Neuron (in vitro differentiated cells): ENCODE measurements at regions not wholly inside any gene's neighbourhood (a gene's known extent, or its start where the extent isn't known, plus 50 kb on each side); places are given as distances from the start of the nearest gene placed in this dataset.
A peak's percentile ranks its signal among the peaks of the same experiment; 100 is the strongest.

Experiments used
- H2AFZ ChIP-seq: one replicate; pipeline ENCODE4 v1.6.1; 2013; ENCODE audit warnings: low read depth, mild to moderate bottlenecking, inconsistent platforms, low read length, moderate library complexity
- H3K27me3 ChIP-seq: one replicate; pipeline ENCODE4 v1.6.1; 2013; ENCODE audit warnings: low read length; ENCODE audit not compliant: insufficient read depth
- H3K36me3 ChIP-seq: one replicate; pipeline ENCODE4 v1.6.1; 2013; ENCODE audit warnings: low read length; ENCODE audit not compliant: insufficient read depth
- H3K4me1 ChIP-seq: one replicate; pipeline ENCODE4 v1.6.1; 2013; ENCODE audit warnings: low read length; ENCODE audit not compliant: insufficient read depth
- H3K4me3 ChIP-seq: 2 replicates; pipeline ENCODE4 v1.5.1; 2013; ENCODE audit warnings: mild to moderate bottlenecking, low read length, moderate library complexity
- H3K9me3 ChIP-seq: one replicate; pipeline ENCODE4 v1.6.1; 2013; ENCODE audit warnings: low read length

- H3K4me3 ChIP-seq, result no peak overlapping the region
- no peaks in the 10 kb centered on the region for H3K9me3 ChIP-seq
- no peaks in the 10 kb centered on the region for H3K36me3 ChIP-seq
- H3K4me1 ChIP-seq, result peaks cover 9% of the 10 kb centered on the region
- no peaks in the 10 kb centered on the region for H3K27me3 ChIP-seq
- no peak overlapping the region for H2AFZ ChIP-seq
These were observed 58.9 kb upstream of the SLC30A5 start for GRCh38 chr5:69034898-69035297.

GRCh38 chr5:69035665-69036064, 58.1 kb upstream of the SLC30A5 start:
- Histone ChIP-seq H3K27me3 (no peaks in the 10 kb centered on the region), H3K4me1 (peaks cover 2% of the 10 kb centered on the region), H3K36me3 (no peaks in the 10 kb centered on the region), H3K4me3 (no peak overlapping the region), H2AFZ (no peak overlapping the region), H3K9me3 (no peaks in the 10 kb centered on the region)

GRCh38 chr5:69038539-69038938, 55.3 kb upstream of the SLC30A5 start:
- Histone ChIP-seq H3K4me3 (no peak overlapping the region), H3K36me3 (no peaks in the 10 kb centered on the region), H3K9me3 (no peaks in the 10 kb centered on the region), H2AFZ (no peak overlapping the region), H3K27me3 (no peaks in the 10 kb centered on the region), H3K4me1 (peaks cover 3% of the 10 kb centered on the region)

- Histone ChIP-seq H3K27me3 (no peaks in the 10 kb centered on the region), H3K4me1 (peaks cover 3% of the 10 kb centered on the region), H3K9me3 (no peaks in the 10 kb centered on the region), H3K36me3 (no peaks in the 10 kb centered on the region), H2AFZ (no peak overlapping the region), H3K4me3 (no peak overlapping the region)
These were observed 54.0 kb upstream of the SLC30A5 start for GRCh38 chr5:69039829-69040228.

GRCh38 chr5:69042500-69042899, 51.3 kb upstream of the SLC30A5 start:
- Histone ChIP-seq H2AFZ (peak overlapping the region; percentile 91), H3K27me3 (no peaks in the 10 kb centered on the region), H3K9me3 (no peaks in the 10 kb centered on the region), H3K36me3 (no peaks in the 10 kb centered on the region), H3K4me3 (no peak overlapping the region), H3K4me1 (peaks cover 10% of the 10 kb centered on the region)

- H3K4me3 ChIP-seq, result peak overlapping the region; percentile 15
- peaks cover 10% of the 10 kb centered on the region for H3K4me1 ChIP-seq
- H3K9me3 ChIP-seq, result no peaks in the 10 kb centered on the region
- no peaks in the 10 kb centered on the region for H3K27me3 ChIP-seq
- peak overlapping the region; percentile 91 for H2AFZ ChIP-seq
- no peaks in the 10 kb centered on the region for H3K36me3 ChIP-seq
These were observed 50.7 kb upstream of the SLC30A5 start for GRCh38 chr5:69042915-69043654.

- Histone ChIP-seq H3K27me3 (no peaks in the 10 kb centered on the region), H3K4me1 (peaks cover 10% of the 10 kb centered on the region), H3K36me3 (no peaks in the 10 kb centered on the region), H3K9me3 (no peaks in the 10 kb centered on the region), H3K4me3 (no peak overlapping the region), H2AFZ (peak overlapping the region; percentile 91)
These were observed 50.2 kb upstream of the SLC30A5 start for GRCh38 chr5:69043655-69043996.
